Mesendoderm (in vitro differentiated cells): ENCODE measurements at regions not wholly inside any gene's neighbourhood (a gene's known extent, or its start where the extent isn't known, plus 50 kb on each side); places are given as distances from the start of the nearest gene placed in this dataset.

ENCODE experiments used
- DNase-seq: peaks from one replicate; pipeline ENCODE4 v3.0.0; 2013
- H2AK5ac ChIP-seq: 2 replicates; pipeline ENCODE4 v1.6.1; 2013; ENCODE audit warnings: low read length, inconsistent platforms
- H2BK120ac ChIP-seq: 2 replicates; pipeline ENCODE4 v1.6.1; 2013; ENCODE audit warnings: low read depth, mild to moderate bottlenecking, low read length, moderate library complexity, mixed read lengths
- H2BK15ac ChIP-seq: replicated peaks from 2 replicates; pipeline ENCODE4 v1.6.1; 2013; ENCODE audit warnings: low read depth, mild to moderate bottlenecking, moderate library complexity
- H2BK5ac ChIP-seq: 2 replicates; pipeline ENCODE4 v1.6.1; 2013; ENCODE audit warnings: low read length, inconsistent platforms
- H3K18ac ChIP-seq: 2 replicates; pipeline ENCODE4 v1.6.1; 2013; ENCODE audit warnings: mild to moderate bottlenecking, low read length, mixed read lengths
- H3K23ac ChIP-seq: one replicate; pipeline ENCODE4 v1.6.1; 2013; ENCODE audit warnings: low read length
- H3K27ac ChIP-seq: 2 replicates; pipeline ENCODE4 v1.5.1; 2013; ENCODE audit warnings: low read depth, mild to moderate bottlenecking, inconsistent platforms, low read length, moderate library complexity
- H3K27me3 ChIP-seq: 2 replicates; pipeline ENCODE4 v1.6.1; 2013; ENCODE audit warnings: low read length, control low read depth, mild to moderate bottlenecking, inconsistent platforms; ENCODE audit not compliant: insufficient read depth, poor library complexity
- H3K36me3 ChIP-seq: 2 replicates; pipeline ENCODE4 v1.6.1; 2013; ENCODE audit warnings: low read length, inconsistent platforms; ENCODE audit not compliant: control insufficient read depth, insufficient read depth
- H3K4ac ChIP-seq: one replicate; pipeline ENCODE4 v1.6.1; 2013; ENCODE audit warnings: low read depth, mild to moderate bottlenecking, low read length, moderate library complexity
- H3K4me1 ChIP-seq: 2 replicates; pipeline ENCODE4 v1.6.1; 2013; ENCODE audit warnings: low read depth, low read length, inconsistent platforms; ENCODE audit not compliant: control insufficient read depth
- H3K4me2 ChIP-seq: 2 replicates; pipeline ENCODE4 v1.6.1; 2013; ENCODE audit warnings: low read length
- H3K4me3 ChIP-seq: 2 replicates; pipeline ENCODE4 v1.5.1; 2013; ENCODE audit warnings: mild to moderate bottlenecking, low read length
- H3K56ac ChIP-seq: one replicate; pipeline ENCODE4 v1.6.1; 2013; ENCODE audit warnings: low read length
- H3K79me1 ChIP-seq: 2 replicates; pipeline ENCODE4 v1.6.1; 2013; ENCODE audit warnings: low read length, inconsistent platforms
- H3K79me2 ChIP-seq: 2 replicates; pipeline ENCODE4 v1.6.1; 2013; ENCODE audit warnings: mild to moderate bottlenecking, low read length; ENCODE audit not compliant: control insufficient read depth, insufficient read depth
- H3K9ac ChIP-seq: 2 replicates; pipeline ENCODE4 v1.6.1; 2013; ENCODE audit warnings: low read length, inconsistent platforms
- H4K5ac ChIP-seq: one replicate; pipeline ENCODE4 v1.6.1; 2013; ENCODE audit warnings: low read length
- H4K8ac ChIP-seq: one replicate; pipeline ENCODE4 v1.6.1; 2013; ENCODE audit warnings: low read depth, mild to moderate bottlenecking, control low read depth, low read length, moderate library complexity
- WGBS: extraction: QIAGEN DNeasy Blood & Tissue Kit; methylation state at CpG from one replicate; pipeline ENCODE4 v1.1.7; 2013; ENCODE audit warnings: low lambda C conversion rate, missing lambda C conversion rate; ENCODE audit not compliant: insufficient coverage; ENCODE audit errors: extremely low coverage; 5-methylcytosine and 5-hydroxymethylcytosine counted together

GRCh38 chr15:59847968-59848367 lies 156.1 kb upstream of the FOXB1 start:
- H3K79me2 ChIP-seq: no peaks in the 10 kb centered on the region

GRCh38 chr15:59845942-59846499 lies 156.9 kb upstream of the BNIP2 start:
- H3K4me3 ChIP-seq: no peak overlapping the region
- no CpG with 5 or more reads among the region's 10 CpGs for WGBS
- no peak overlapping the region for H3K18ac ChIP-seq

More at GRCh38 chr15:59847968-59848367, 156.1 kb upstream of the FOXB1 start:
- WGBS: no CpG with 5 or more reads among the region's 3 CpGs
- Histone ChIP-seq H3K4me1 (no peaks in the 10 kb centered on the region), H3K79me1 (no peaks in the 10 kb centered on the region), H3K27ac (no peak overlapping the region), H3K56ac (no peak overlapping the region), H2BK15ac (no peak overlapping the region), H3K23ac (no peak overlapping the region), H4K8ac (no peak overlapping the region), H3K27me3 (no peaks in the 10 kb centered on the region), H3K4me3 (no peak overlapping the region), H2BK120ac (no peak overlapping the region), H3K4me2 (no peak overlapping the region), H3K36me3 (no peaks in the 10 kb centered on the region), H2BK5ac (no peak overlapping the region), H3K4ac (no peak overlapping the region), H4K5ac (no peak overlapping the region), H3K9ac (no peak overlapping the region), H2AK5ac (no peak overlapping the region), H3K18ac (no peak overlapping the region)
- DNase-seq: no peak

GRCh38 chr15:59843609-59844008 lies 154.5 kb upstream of the BNIP2 start:
- H4K8ac ChIP-seq: no peak overlapping the region
- no peak overlapping the region for H3K27ac ChIP-seq
- no peaks in the 10 kb centered on the region for H3K4me1 ChIP-seq
- no peak overlapping the region for H2AK5ac ChIP-seq
- H3K56ac ChIP-seq: no peak overlapping the region
- no peak overlapping the region for H2BK15ac ChIP-seq
- H3K4me3 ChIP-seq: no peak overlapping the region
- H3K36me3 ChIP-seq: no peaks in the 10 kb centered on the region
- H3K23ac ChIP-seq: no peak overlapping the region
- no peak overlapping the region for H3K4ac ChIP-seq
- no CpG with 5 or more reads among the region's 4 CpGs for WGBS
- H3K27me3 ChIP-seq: no peaks in the 10 kb centered on the region
- no peaks in the 10 kb centered on the region for H3K79me2 ChIP-seq
- no peak overlapping the region for H3K9ac ChIP-seq
- no peak overlapping the region for H2BK120ac ChIP-seq
- no peak overlapping the region for H3K4me2 ChIP-seq
- no peak for DNase-seq
- no peak overlapping the region for H3K18ac ChIP-seq
- H3K79me1 ChIP-seq: no peaks in the 10 kb centered on the region
- no peak overlapping the region for H2BK5ac ChIP-seq
- no peak overlapping the region for H4K5ac ChIP-seq

More at GRCh38 chr15:59845942-59846499, 156.9 kb upstream of the BNIP2 start:
- no peaks in the 10 kb centered on the region for H3K27me3 ChIP-seq
- no peak overlapping the region for H3K27ac ChIP-seq
- H3K9ac ChIP-seq: no peak overlapping the region
- H4K5ac ChIP-seq: no peak overlapping the region
- no peak overlapping the region for H2BK5ac ChIP-seq
- H2BK15ac ChIP-seq: no peak overlapping the region
- DNase-seq: no peak
- no peak overlapping the region for H3K56ac ChIP-seq
- H3K79me2 ChIP-seq: no peaks in the 10 kb centered on the region
- H2BK120ac ChIP-seq: no peak overlapping the region
- H4K8ac ChIP-seq: no peak overlapping the region
- no peak overlapping the region for H2AK5ac ChIP-seq
- no peak overlapping the region for H3K23ac ChIP-seq
- H3K4me1 ChIP-seq: no peaks in the 10 kb centered on the region
- no peak overlapping the region for H3K4ac ChIP-seq
- no peak overlapping the region for H3K4me2 ChIP-seq
- H3K79me1 ChIP-seq: no peaks in the 10 kb centered on the region
- H3K36me3 ChIP-seq: no peaks in the 10 kb centered on the region

- Histone ChIP-seq H3K27me3 (no peaks in the 10 kb centered on the region), H3K9ac (no peak overlapping the region), H4K5ac (no peak overlapping the region), H3K56ac (no peak overlapping the region), H3K18ac (no peak overlapping the region), H3K23ac (no peak overlapping the region), H3K4me3 (no peak overlapping the region), H2AK5ac (no peak overlapping the region), H2BK120ac (no peak overlapping the region), H3K27ac (no peak overlapping the region), H3K79me1 (no peaks in the 10 kb centered on the region), H2BK5ac (no peak overlapping the region), H3K4me2 (no peak overlapping the region), H3K36me3 (no peaks in the 10 kb centered on the region), H3K4ac (no peak overlapping the region), H2BK15ac (no peak overlapping the region), H3K4me1 (no peaks in the 10 kb centered on the region), H3K79me2 (no peaks in the 10 kb centered on the region), H4K8ac (no peak overlapping the region)
- no peak for DNase-seq
- WGBS: no CpG with 5 or more reads among the region's 4 CpGs
Observed at GRCh38 chr15:59841036-59841435, 151.9 kb upstream of the BNIP2 start.

- Histone ChIP-seq H3K18ac (no peak overlapping the region), H3K4ac (no peak overlapping the region), H3K23ac (no peak overlapping the region), H3K4me3 (no peak overlapping the region), H3K9ac (no peak overlapping the region), H3K36me3 (no peaks in the 10 kb centered on the region), H4K5ac (no peak overlapping the region), H2BK5ac (no peak overlapping the region), H3K27me3 (no peaks in the 10 kb centered on the region), H2BK120ac (no peak overlapping the region), H3K4me2 (no peak overlapping the region), H3K27ac (no peak overlapping the region), H3K56ac (no peak overlapping the region), H3K79me1 (no peaks in the 10 kb centered on the region), H2AK5ac (no peak overlapping the region), H3K79me2 (no peaks in the 10 kb centered on the region), H4K8ac (no peak overlapping the region), H2BK15ac (no peak overlapping the region), H3K4me1 (no peaks in the 10 kb centered on the region)
- WGBS: no CpG with 5 or more reads among the region's 2 CpGs
- DNase-seq: no peak
Observed at GRCh38 chr15:59839906-59840305, 150.8 kb upstream of the BNIP2 start.

- no peaks in the 10 kb centered on the region for H3K27me3 ChIP-seq
- H3K4me2 ChIP-seq: no peak overlapping the region
- no peaks in the 10 kb centered on the region for H3K79me2 ChIP-seq
- H3K4me3 ChIP-seq: no peak overlapping the region
- no peak for DNase-seq
- H2AK5ac ChIP-seq: no peak overlapping the region
- no peaks in the 10 kb centered on the region for H3K4me1 ChIP-seq
- H3K4ac ChIP-seq: no peak overlapping the region
- H3K79me1 ChIP-seq: no peaks in the 10 kb centered on the region
- no CpG with 5 or more reads among the region's 4 CpGs for WGBS
- H2BK120ac ChIP-seq: no peak overlapping the region
- no peak overlapping the region for H4K8ac ChIP-seq
- no peak overlapping the region for H2BK5ac ChIP-seq
- H2BK15ac ChIP-seq: no peak overlapping the region
- H3K23ac ChIP-seq: no peak overlapping the region
- H3K36me3 ChIP-seq: no peaks in the 10 kb centered on the region
- H3K9ac ChIP-seq: no peak overlapping the region
- no peak overlapping the region for H4K5ac ChIP-seq
- H3K27ac ChIP-seq: no peak overlapping the region
- no peak overlapping the region for H3K56ac ChIP-seq
- H3K18ac ChIP-seq: no peak overlapping the region
Observed at GRCh38 chr15:59838900-59839299, 149.8 kb upstream of the BNIP2 start.
